Transverse colon (tissue), 4 donors: ENCODE measurements at regions not wholly inside any gene's neighbourhood (a gene's known extent, or its start where the extent isn't known, plus 50 kb on each side); places are given as distances from the start of the nearest gene placed in this dataset.
A peak's percentile ranks its signal among the peaks of the same experiment; 100 is the strongest.

Source experiments
- DNase-seq: peaks from one replicate; pipeline ENCODE4 v3.0.0-alpha.2; 2019
- H3K27ac ChIP-seq, 4 donors: fragments of 200-600 bp; sonication (generic); 2 replicates each; pipeline ENCODE4 v1.5.1; 2016 to 2018; ENCODE audit warnings: inconsistent platforms in 4 of 4
- H3K27me3 ChIP-seq: fragments of 200-600 bp; sonication (generic); 2 replicates; pipeline ENCODE4 v1.5.1; 2017; ENCODE audit warnings: inconsistent platforms
- H3K36me3 ChIP-seq, 4 donors: fragments of 200-600 bp; sonication (generic); 2 replicates each; pipeline ENCODE4 v1.5.1; 2017 to 2019; ENCODE audit warnings: inconsistent platforms in 4 of 4
- H3K4me1 ChIP-seq, 4 donors: fragments of 200-600 bp; sonication (generic); 2 replicates each; pipeline ENCODE4 v1.5.1; 2017 to 2020; ENCODE audit warnings: inconsistent platforms in 4 of 4
- H3K4me3 ChIP-seq, 4 donors: fragments of 200-600 bp; sonication (generic); 1 replicate in 1 of 4; 2 replicates in 3 of 4; pipeline versions ENCODE4 v1.5.1 to v1.6.1; 2017 to 2019; ENCODE audit warnings: inconsistent platforms in 4 of 4
- H3K9me3 ChIP-seq, 2 donors: fragments of 200-600 bp; sonication (generic); 2 replicates each; pipeline ENCODE4 v1.5.1; 2017 to 2019; ENCODE audit warnings: inconsistent platforms in 2 of 2
- EP300 ChIP-seq: sonication (generic); formaldehyde crosslinking; IDR thresholded peaks from one replicate; pipeline ENCODE4 v1.6.1; 2017; ENCODE audit warnings: antibody characterized with exemption, low read depth
- POLR2A ChIP-seq: fragments of 450-650 bp; IDR thresholded peaks from one replicate; pipeline ENCODE4 v1.6.1; 2016; ENCODE audit warnings: antibody characterized with exemption, mild to moderate bottlenecking, moderate library complexity
- POLR2AphosphoS5 ChIP-seq, 3 donors: sonication (generic); formaldehyde crosslinking; IDR thresholded peaks; one replicate each; pipeline ENCODE4 v1.6.1; 2016; ENCODE audit warnings: antibody characterized with exemption in 3 of 3
- WGBS, 2 donors: methylation state at CpG; one replicate each; pipeline ENCODE4 v1.1.5; 2018; ENCODE audit warnings: low coverage in 1 of 2; 5-methylcytosine and 5-hydroxymethylcytosine counted together
- in situ Hi-C, 4 donors: fragments of 200-750 bp; cut with MboI; loops; one replicate each; pipeline versions ENCODE4 v1.15.0 to v1.15.1; 2017; ENCODE audit warnings: low sequenced_read_pairs in 3 of 4, low pct_ligation_motif_present in 1 of 4, low pct_unique_long_range_greater_than_20kb in 1 of 4
- intact Hi-C: fragments of 100-400 bp; cut with DNase I; formaldehyde crosslinking; loops from one replicate; pipeline ENCODE4 v1.15.1; 2023; ENCODE audit warnings: low total_unique reads
- TF ChIP-seq, protein P1 (sequence below), 5 experiments: fragments of 200-600 bp in 3 of 5; fragments of 450-650 bp in 2 of 5; sonication (generic) in 3 of 5; IDR thresholded peaks; 1 replicate in 2 of 5; 2 replicates in 3 of 5; pipeline ENCODE4 v1.5.1; 2016 to 2017; ENCODE audit warnings: antibody characterized with exemption in 5 of 5, inconsistent platforms in 3 of 5, mild to moderate bottlenecking in 2 of 5, moderate library complexity in 1 of 5

DNA sequence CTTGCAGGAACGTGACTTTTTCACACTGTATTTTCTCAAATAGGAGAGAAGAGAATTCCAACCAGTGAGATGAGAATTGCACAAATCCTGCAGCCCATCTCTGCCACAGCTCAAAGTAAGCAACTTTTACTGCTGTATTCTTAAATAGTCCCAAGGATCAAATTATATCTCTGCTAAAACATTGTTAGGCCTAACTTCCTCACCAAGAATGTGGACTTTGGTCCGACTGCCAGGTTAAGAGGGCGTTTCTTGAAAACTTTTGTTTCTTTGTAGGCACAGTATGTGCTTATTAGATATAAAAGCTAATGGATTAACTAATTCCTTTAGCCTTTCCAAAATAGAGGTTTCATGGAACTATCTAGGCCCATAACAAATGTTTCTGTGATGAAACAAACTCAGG is 61.4 kb upstream of the IFNG-AS1 start:
- peaks cover 0 to 39% (median 23%) of the 10 kb centered on the region in 4 donors for H3K4me1 ChIP-seq

DNA sequence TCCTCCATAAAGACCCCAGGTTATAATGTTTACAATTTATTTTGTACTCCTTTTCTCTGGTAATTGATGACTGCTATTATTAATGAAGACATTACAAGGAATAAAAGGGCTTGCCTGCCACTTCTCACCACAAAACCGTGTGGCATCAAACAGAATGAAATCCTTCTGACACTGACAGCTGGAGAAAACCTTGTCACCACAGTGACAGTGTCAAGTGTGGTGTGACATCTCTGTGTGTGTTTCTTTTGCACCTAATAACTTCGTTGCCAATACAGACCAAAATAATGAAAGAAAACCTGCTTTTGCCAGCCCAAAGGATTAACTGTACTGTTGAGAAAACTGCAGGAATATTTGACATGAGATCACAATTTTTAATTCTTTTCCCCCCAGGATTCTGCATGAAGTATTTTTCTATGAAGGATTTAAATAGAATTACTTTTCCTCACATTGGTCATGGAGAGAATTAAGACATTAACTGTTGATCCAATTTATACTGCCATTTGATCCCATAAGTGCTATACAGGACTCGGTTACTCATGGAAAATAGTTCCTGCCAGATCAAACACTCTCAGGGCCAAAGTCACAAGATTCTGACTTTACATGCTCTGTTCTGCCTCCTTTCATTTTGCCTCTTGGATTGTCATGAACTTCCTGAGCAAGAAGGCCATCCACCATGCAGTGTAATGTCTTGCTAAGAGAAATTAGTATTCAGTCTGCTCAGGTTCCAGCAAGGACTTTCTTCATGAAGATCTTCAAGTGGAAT is 60.4 kb upstream of the IFNG-AS1 start:
- no peak for DNase-seq
- H3K9me3 ChIP-seq = no peaks in the 10 kb centered on the region
- intact Hi-C loops = no loop called here
- H3K36me3 ChIP-seq = no peaks in the 10 kb centered on the region
- WGBS, 2 donors = 47 to 52% methylated on average over 3 of the region's 3 CpGs
- in situ Hi-C loops = loop anchor here in 3 of 4 donors (25.0 kb wide), 3 partner anchors 267 to 567 kb away; no protein-coding TSS in a partner anchor
- no peak overlapping the region for H3K4me3 ChIP-seq
- H3K4me1 ChIP-seq = peaks cover 0 to 39% (median 23%) of the 10 kb centered on the region in 4 donors
- peak overlapping the region in 2 of 4 donors; percentile 1 to 18 for H3K27ac ChIP-seq
- TF ChIP-seq, protein P1, sequence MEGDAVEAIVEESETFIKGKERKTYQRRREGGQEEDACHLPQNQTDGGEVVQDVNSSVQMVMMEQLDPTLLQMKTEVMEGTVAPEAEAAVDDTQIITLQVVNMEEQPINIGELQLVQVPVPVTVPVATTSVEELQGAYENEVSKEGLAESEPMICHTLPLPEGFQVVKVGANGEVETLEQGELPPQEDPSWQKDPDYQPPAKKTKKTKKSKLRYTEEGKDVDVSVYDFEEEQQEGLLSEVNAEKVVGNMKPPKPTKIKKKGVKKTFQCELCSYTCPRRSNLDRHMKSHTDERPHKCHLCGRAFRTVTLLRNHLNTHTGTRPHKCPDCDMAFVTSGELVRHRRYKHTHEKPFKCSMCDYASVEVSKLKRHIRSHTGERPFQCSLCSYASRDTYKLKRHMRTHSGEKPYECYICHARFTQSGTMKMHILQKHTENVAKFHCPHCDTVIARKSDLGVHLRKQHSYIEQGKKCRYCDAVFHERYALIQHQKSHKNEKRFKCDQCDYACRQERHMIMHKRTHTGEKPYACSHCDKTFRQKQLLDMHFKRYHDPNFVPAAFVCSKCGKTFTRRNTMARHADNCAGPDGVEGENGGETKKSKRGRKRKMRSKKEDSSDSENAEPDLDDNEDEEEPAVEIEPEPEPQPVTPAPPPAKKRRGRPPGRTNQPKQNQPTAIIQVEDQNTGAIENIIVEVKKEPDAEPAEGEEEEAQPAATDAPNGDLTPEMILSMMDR (IDR thresholded peaks at IDR 0.05) = no peak
- TF ChIP-seq POLR2AphosphoS5 (IDR thresholded peaks at IDR 0.05) (no peak), EP300 (no peak), POLR2A (no peak)
- no peaks in the 10 kb centered on the region for H3K27me3 ChIP-seq

More for the DNA sequence above, 61.4 kb upstream of the IFNG-AS1 start:
- Histone ChIP-seq H3K27ac (peak overlapping the region; percentile 24 to 66 (median 37)), H3K27me3 (no peaks in the 10 kb centered on the region), H3K36me3 (no peaks in the 10 kb centered on the region), H3K4me3 (no peak overlapping the region), H3K9me3 (no peaks in the 10 kb centered on the region)
- in situ Hi-C loops = loop anchor here in 3 of 4 donors (25.0 kb wide), 3 partner anchors 266 to 566 kb away; no protein-coding TSS in a partner anchor
- TF ChIP-seq, protein P1 (IDR thresholded peaks at IDR 0.05) = no peak
- TF ChIP-seq EP300 (no peak), POLR2A (no peak), POLR2AphosphoS5 (IDR thresholded peaks at IDR 0.05) (no peak)
- 39 to 48% methylated on average over 3 of the region's 3 CpGs for WGBS, 2 donors
- peak; percentile 44 for DNase-seq
- intact Hi-C loops = no loop called here

DNA sequence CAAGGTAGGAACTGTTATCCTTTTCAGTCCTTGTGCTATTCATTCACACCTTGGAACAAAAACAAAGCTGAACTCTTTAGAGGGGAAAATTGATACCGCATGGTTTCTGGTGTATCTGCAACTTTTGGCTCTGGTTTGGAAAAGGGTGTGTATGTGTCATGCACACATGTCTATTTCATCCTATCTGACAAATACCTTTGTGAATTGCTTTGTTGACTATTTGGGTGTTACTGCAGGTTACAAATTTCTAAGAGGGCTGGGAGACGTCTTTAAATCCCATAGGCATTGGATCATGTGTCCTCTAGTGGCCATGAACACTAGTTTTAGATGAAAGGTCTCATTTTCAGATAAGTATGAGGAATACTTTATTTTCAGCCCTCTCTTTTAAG is 59.9 kb upstream of the IFNG-AS1 start:
- Histone ChIP-seq H3K27ac (peak overlapping the region in 2 of 4 donors; percentile 1 to 18), H3K4me1 (peaks cover 0 to 39% (median 23%) of the 10 kb centered on the region in 4 donors), H3K36me3 (no peaks in the 10 kb centered on the region), H3K9me3 (no peaks in the 10 kb centered on the region), H3K27me3 (no peaks in the 10 kb centered on the region), H3K4me3 (no peak overlapping the region)
- intact Hi-C loops = no loop called here
- TF ChIP-seq EP300 = no peak
- no peak for TF ChIP-seq POLR2AphosphoS5 (IDR thresholded peaks at IDR 0.05)
- TF ChIP-seq POLR2A = no peak
- TF ChIP-seq, protein P1 (IDR thresholded peaks at IDR 0.05) = no peak
- in situ Hi-C loops = loop anchor here in 3 of 4 donors (25.0 kb wide), 3 partner anchors 267 to 567 kb away; no protein-coding TSS in a partner anchor
- no peak for DNase-seq
- 61% methylated on average over 2 of the region's 2 CpGs; no CpG with 5 or more reads in 1 of the 2 donors for WGBS, 2 donors

DNA sequence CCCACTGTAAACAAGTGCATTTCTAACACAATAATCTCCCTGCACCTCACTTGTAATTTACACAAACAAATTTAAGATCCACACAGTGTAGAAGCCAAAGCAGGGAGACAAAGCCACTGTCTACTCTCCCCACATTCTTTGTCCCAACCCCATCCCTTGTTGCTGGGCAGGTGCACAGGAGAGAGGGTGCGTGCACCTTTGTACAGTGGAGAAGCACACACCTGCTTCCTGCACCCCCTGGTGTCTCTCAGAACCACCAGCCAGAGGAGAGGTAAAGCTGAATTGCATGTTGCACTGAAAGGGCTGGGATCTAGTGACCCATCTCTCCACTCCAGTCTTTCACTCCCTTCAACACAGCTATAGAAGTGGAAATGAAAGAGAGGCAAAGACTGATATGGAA is 51.4 kb upstream of the IFNG-AS1 start:
- intact Hi-C loops (no loop called here), in situ Hi-C loops (loop anchor here (10.0 to 25.0 kb wide), 4 partner anchors 276 to 576 kb away; no protein-coding TSS in a partner anchor)
- no peak overlapping the region for H3K27ac ChIP-seq
- no peaks in the 10 kb centered on the region for H3K36me3 ChIP-seq
- H3K9me3 ChIP-seq = no peaks in the 10 kb centered on the region
- H3K27me3 ChIP-seq = no peaks in the 10 kb centered on the region
- no peak overlapping the region for H3K4me3 ChIP-seq
- TF ChIP-seq, protein P1 (IDR thresholded peaks at IDR 0.05) = no peak
- TF ChIP-seq POLR2AphosphoS5 (IDR thresholded peaks at IDR 0.05) = no peak
- TF ChIP-seq POLR2A = no peak
- no peak for TF ChIP-seq EP300
- no peak for DNase-seq
- 69% methylated on average over 1 of the region's 1 CpG; no CpG with 5 or more reads in 1 of the 2 donors for WGBS, 2 donors
- H3K4me1 ChIP-seq = peaks cover 3 to 17% (median 11%) of the 10 kb centered on the region in 4 donors
